WERI-Rb-1 (cell line): ENCODE measurements at regions not wholly inside any gene's neighbourhood (a gene's known extent, or its start where the extent isn't known, plus 50 kb on each side); places are given as distances from the start of the nearest gene placed in this dataset.

Experiments used
- DNase-seq: peaks from one replicate; pipeline ENCODE4 v3.0.0-alpha.2; 2020
- H3K27ac ChIP-seq: fragments of 250-450 bp; sonication (Bioruptor Pico); 2 replicates; pipeline ENCODE4 v1.5.1; 2020; ENCODE audit warnings: mild to moderate bottlenecking, moderate library complexity
- H3K27me3 ChIP-seq: fragments of 250-450 bp; sonication (Bioruptor Pico); 2 replicates; pipeline ENCODE4 v1.5.1; 2021; ENCODE audit warnings: mild to moderate bottlenecking, low read depth, moderate library complexity; ENCODE audit not compliant: insufficient read depth, severe bottlenecking
- H3K36me3 ChIP-seq: fragments of 250-450 bp; sonication (Bioruptor Pico); 2 replicates; pipeline ENCODE4 v1.5.1; 2020; ENCODE audit warnings: mild to moderate bottlenecking, moderate library complexity
- H3K4me3 ChIP-seq: 2 replicates; pipeline ENCODE4 v1.5.1; 2011; ENCODE audit warnings: low read depth, mild to moderate bottlenecking, control low read depth, low read length
- H3K9me3 ChIP-seq: fragments of 250-450 bp; sonication (Bioruptor Pico); 2 replicates; pipeline ENCODE4 v1.5.1; 2021; ENCODE audit warnings: mild to moderate bottlenecking, moderate library complexity; ENCODE audit not compliant: severe bottlenecking
- TF ChIP-seq, protein P1 (sequence below): IDR thresholded peaks from 2 replicates; pipeline ENCODE4 v1.5.1; 2011; ENCODE audit warnings: low read depth, mild to moderate bottlenecking, control low read depth, inconsistent platforms, low read length

DNA sequence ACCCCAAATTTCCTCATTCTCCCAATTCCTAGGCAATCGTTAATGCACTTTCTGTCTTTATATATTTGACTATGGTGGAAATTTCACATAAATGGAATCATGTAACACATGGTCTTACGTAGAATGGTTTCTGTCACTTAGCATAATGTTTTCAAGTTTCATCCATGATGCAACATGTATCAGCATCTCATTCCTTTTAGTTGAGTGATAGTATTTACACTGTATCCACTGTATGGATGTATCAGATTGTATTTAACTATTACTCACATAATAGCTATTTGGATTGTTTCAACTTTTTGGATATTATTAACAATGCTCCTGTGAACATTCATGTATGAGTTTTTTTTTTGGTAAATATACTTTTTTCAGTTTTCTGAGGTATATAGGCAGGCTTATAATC, 982.3 kb upstream of the DDX18 start:
- no peaks in the 10 kb centered on the region for H3K36me3 ChIP-seq
- TF ChIP-seq, protein P1, sequence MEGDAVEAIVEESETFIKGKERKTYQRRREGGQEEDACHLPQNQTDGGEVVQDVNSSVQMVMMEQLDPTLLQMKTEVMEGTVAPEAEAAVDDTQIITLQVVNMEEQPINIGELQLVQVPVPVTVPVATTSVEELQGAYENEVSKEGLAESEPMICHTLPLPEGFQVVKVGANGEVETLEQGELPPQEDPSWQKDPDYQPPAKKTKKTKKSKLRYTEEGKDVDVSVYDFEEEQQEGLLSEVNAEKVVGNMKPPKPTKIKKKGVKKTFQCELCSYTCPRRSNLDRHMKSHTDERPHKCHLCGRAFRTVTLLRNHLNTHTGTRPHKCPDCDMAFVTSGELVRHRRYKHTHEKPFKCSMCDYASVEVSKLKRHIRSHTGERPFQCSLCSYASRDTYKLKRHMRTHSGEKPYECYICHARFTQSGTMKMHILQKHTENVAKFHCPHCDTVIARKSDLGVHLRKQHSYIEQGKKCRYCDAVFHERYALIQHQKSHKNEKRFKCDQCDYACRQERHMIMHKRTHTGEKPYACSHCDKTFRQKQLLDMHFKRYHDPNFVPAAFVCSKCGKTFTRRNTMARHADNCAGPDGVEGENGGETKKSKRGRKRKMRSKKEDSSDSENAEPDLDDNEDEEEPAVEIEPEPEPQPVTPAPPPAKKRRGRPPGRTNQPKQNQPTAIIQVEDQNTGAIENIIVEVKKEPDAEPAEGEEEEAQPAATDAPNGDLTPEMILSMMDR = no peak
- no peak for DNase-seq

GRCh38 chr2:116833052-116833451, 981.4 kb upstream of the DDX18 start:
- DNase-seq = no peak
- Histone ChIP-seq H3K9me3 (no peaks in the 10 kb centered on the region), H3K27ac (no peak overlapping the region), H3K4me3 (no peak overlapping the region), H3K27me3 (peaks cover 2% of the 10 kb centered on the region), H3K36me3 (no peaks in the 10 kb centered on the region)
- TF ChIP-seq, protein P1 = no peak

More for the DNA sequence above, 982.3 kb upstream of the DDX18 start:
- Histone ChIP-seq H3K27me3 (peaks cover 2% of the 10 kb centered on the region), H3K4me3 (no peak overlapping the region), H3K9me3 (no peaks in the 10 kb centered on the region), H3K27ac (no peak overlapping the region)

GRCh38 chr2:116842164-116842563, 972.3 kb upstream of the DDX18 start:
- H3K36me3 ChIP-seq = no peaks in the 10 kb centered on the region
- TF ChIP-seq, protein P1 = no peak
- peaks cover 24% of the 10 kb centered on the region for H3K27me3 ChIP-seq
- no peaks in the 10 kb centered on the region for H3K9me3 ChIP-seq
- H3K4me3 ChIP-seq = no peak overlapping the region
- H3K27ac ChIP-seq = no peak overlapping the region
- no peak for DNase-seq

DNA sequence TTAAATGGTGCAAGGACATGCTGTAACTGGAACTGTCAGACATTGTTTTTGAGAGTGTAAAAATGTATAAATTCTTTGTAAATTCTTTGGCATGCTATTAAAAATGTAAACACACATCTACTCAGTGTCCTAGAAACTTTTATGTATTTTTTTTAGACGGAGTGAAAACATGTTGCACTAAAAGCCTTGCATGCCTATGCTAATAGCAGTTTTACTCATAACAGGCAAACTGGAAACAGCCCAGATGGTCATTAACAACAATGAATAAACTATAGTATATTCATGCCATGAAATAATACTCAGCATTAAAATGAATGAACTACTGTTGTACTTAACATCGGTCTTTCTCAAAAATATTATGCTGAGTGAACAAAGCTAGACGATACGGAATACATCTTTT, 954.8 kb upstream of the DDX18 start:
- peaks cover 2% of the 10 kb centered on the region for H3K9me3 ChIP-seq
- peaks cover 7% of the 10 kb centered on the region for H3K27me3 ChIP-seq
- TF ChIP-seq, protein P1 = no peak
- no peak for DNase-seq
- H3K36me3 ChIP-seq = no peaks in the 10 kb centered on the region
- no peak overlapping the region for H3K27ac ChIP-seq
- no peak overlapping the region for H3K4me3 ChIP-seq

GRCh38 chr2:116874021-116874420, 940.5 kb upstream of the DDX18 start:
- TF ChIP-seq, protein P1 = no peak
- Histone ChIP-seq H3K27me3 (peaks cover 16% of the 10 kb centered on the region), H3K27ac (no peak overlapping the region), H3K4me3 (no peak overlapping the region), H3K36me3 (no peaks in the 10 kb centered on the region), H3K9me3 (no peaks in the 10 kb centered on the region)
- peak; percentile 9 for DNase-seq

DNA sequence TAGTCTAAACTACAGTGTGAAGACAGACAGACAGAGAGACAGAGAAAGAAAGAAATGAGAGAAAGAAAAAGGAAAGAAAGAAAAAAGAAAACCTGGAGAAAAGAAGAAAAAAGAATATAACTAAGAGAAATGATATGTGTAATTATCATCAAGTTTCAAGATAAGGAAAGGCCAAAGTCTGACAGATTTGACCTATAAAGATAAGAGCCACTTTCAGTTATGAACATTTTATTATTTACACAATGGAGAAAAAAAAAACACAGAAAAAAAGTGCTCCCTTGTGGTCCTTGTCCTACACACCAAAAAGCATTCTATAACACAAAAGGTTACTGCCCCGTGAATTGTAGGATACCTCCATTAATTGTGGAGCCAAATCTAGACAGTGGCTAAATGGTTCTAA, 937.2 kb upstream of the DDX18 start:
- no peaks in the 10 kb centered on the region for H3K36me3 ChIP-seq
- TF ChIP-seq, protein P1 = no peak
- DNase-seq = no peak
- H3K27ac ChIP-seq = no peak overlapping the region
- H3K4me3 ChIP-seq = no peak overlapping the region
- peaks cover 20% of the 10 kb centered on the region for H3K27me3 ChIP-seq
- H3K9me3 ChIP-seq = no peaks in the 10 kb centered on the region
